Neural cell (in vitro differentiated cells): ENCODE measurements at regions not wholly inside any gene's neighbourhood (a gene's known extent, or its start where the extent isn't known, plus 50 kb on each side); places are given as distances from the start of the nearest gene placed in this dataset.

ENCODE experiments used
- H2AFZ ChIP-seq: fragments of 200-600, 300-800 bp; sonication (generic), shearing (Covaris generic); 2 replicates; pipeline ENCODE4 v1.6.0; 2014; ENCODE audit warnings: low read depth, mild to moderate bottlenecking, antibody characterized with exemption, low read length, moderate library complexity
- H3F3A ChIP-seq: fragments of 200-600 bp; shearing (Covaris generic); 2 replicates; pipeline ENCODE4 v1.6.1; 2016; ENCODE audit warnings: mild to moderate bottlenecking, moderate library complexity, mixed read lengths, antibody characterized with exemption, low read length; ENCODE audit not compliant: insufficient read depth, poor library complexity, severe bottlenecking
- H3K27ac ChIP-seq: fragments of 200-600, 300-800 bp; sonication (generic), shearing (Covaris generic); 2 replicates; pipeline ENCODE4 v1.5.1; 2014; ENCODE audit warnings: mild to moderate bottlenecking, low read length, moderate library complexity
- H3K27me3 ChIP-seq: fragments of 300-800, 200-600 bp; sonication (generic), shearing (Covaris generic); 2 replicates; pipeline ENCODE4 v1.6.0; 2014; ENCODE audit warnings: mild to moderate bottlenecking, low read depth, low read length, moderate library complexity; ENCODE audit not compliant: insufficient read depth
- H3K36me3 ChIP-seq: fragments of 300-800, 200-600 bp; sonication (generic), shearing (Covaris generic); 2 replicates; pipeline ENCODE4 v1.5.1; 2014; ENCODE audit warnings: mild to moderate bottlenecking, antibody characterized with exemption, low read length, moderate library complexity; ENCODE audit not compliant: insufficient read depth
- H3K4me2 ChIP-seq: fragments of 300-800, 200-600 bp; sonication (generic), shearing (Covaris generic); 2 replicates; pipeline ENCODE4 v1.6.0; 2014; ENCODE audit warnings: mild to moderate bottlenecking, low read length
- H3K4me3 ChIP-seq: fragments of 300-800, 200-600 bp; sonication (generic), shearing (Covaris generic); 2 replicates; pipeline ENCODE4 v1.5.1; 2014; ENCODE audit warnings: mild to moderate bottlenecking, low read length, moderate library complexity
- H3K79me2 ChIP-seq: fragments of 200-600 bp; shearing (Covaris generic); replicated peaks from 2 replicates; pipeline ENCODE4 v1.6.0; 2014; ENCODE audit warnings: mild to moderate bottlenecking, low read length, moderate library complexity; ENCODE audit not compliant: insufficient read depth
- H3K9ac ChIP-seq: fragments of 300-800, 200-600 bp; sonication (generic), shearing (Covaris generic); 2 replicates; pipeline ENCODE4 v1.6.1; 2016; ENCODE audit warnings: mild to moderate bottlenecking, low read length, mixed read lengths
- H3K9me2 ChIP-seq: fragments of 200-600 bp; shearing (Covaris generic); 2 replicates; pipeline ENCODE4 v1.6.1; 2016; ENCODE audit warnings: mild to moderate bottlenecking, low read length, mixed read lengths; ENCODE audit not compliant: insufficient read depth
- H3K9me3 ChIP-seq: fragments of 200-600, 300-800 bp; sonication (generic), shearing (Covaris generic); 2 replicates; pipeline ENCODE4 v1.6.1; 2016; ENCODE audit warnings: mild to moderate bottlenecking, mixed run types, low read length, moderate library complexity, mixed read lengths
- H4K20me1 ChIP-seq: fragments of 200-600 bp; shearing (Covaris generic); 2 replicates; pipeline ENCODE4 v1.6.1; 2016; ENCODE audit warnings: mild to moderate bottlenecking, mixed run types; ENCODE audit not compliant: insufficient read depth
- CTCF ChIP-seq: fragments of 450-650 bp; IDR thresholded peaks from 2 replicates; pipeline ENCODE4 v1.5.1; 2014; ENCODE audit warnings: antibody characterized with exemption, mild to moderate bottlenecking, moderate library complexity; ENCODE audit not compliant: poor library complexity, severe bottlenecking
- EP300 ChIP-seq: fragments of 450-650 bp; conservative IDR thresholded peaks from 2 replicates; pipeline ENCODE4 v1.6.1; 2014; ENCODE audit warnings: antibody characterized with exemption, mild to moderate bottlenecking, moderate library complexity; ENCODE audit not compliant: poor library complexity, severe bottlenecking
- EZH2 ChIP-seq: fragments of 200-600, 300-800 bp; shearing (Covaris generic), sonication (generic); IDR thresholded peaks from 2 replicates; pipeline ENCODE4 v1.6.1; 2014; ENCODE audit warnings: antibody characterized with exemption, low read length, borderline replicate concordance, mild to moderate bottlenecking; ENCODE audit not compliant: insufficient read depth, poor library complexity, severe bottlenecking
- MXI1 ChIP-seq: fragments of 450-650 bp; conservative IDR thresholded peaks from 2 replicates; pipeline ENCODE4 v1.6.1; 2014; ENCODE audit warnings: antibody characterized with exemption, mild to moderate bottlenecking; ENCODE audit not compliant: poor library complexity, severe bottlenecking
- POLR2AphosphoS5 ChIP-seq: IDR thresholded peaks from 2 replicates; pipeline ENCODE4 v1.6.1; 2012
- RAD21 ChIP-seq: fragments of 450-650 bp; conservative IDR thresholded peaks from 2 replicates; pipeline ENCODE4 v1.6.1; 2014; ENCODE audit warnings: antibody characterized with exemption, mild to moderate bottlenecking, moderate library complexity
- SMC3 ChIP-seq: fragments of 450-650 bp; conservative IDR thresholded peaks from 2 replicates; pipeline ENCODE4 v1.6.1; 2014; ENCODE audit warnings: antibody characterized with exemption, mild to moderate bottlenecking, moderate library complexity; ENCODE audit not compliant: poor library complexity
- TAF1 ChIP-seq: IDR thresholded peaks from 2 replicates; pipeline ENCODE4 v1.6.1; 2012; ENCODE audit warnings: low read depth
- TF ChIP-seq, protein P1 (sequence below): IDR thresholded peaks from 2 replicates; pipeline ENCODE4 v1.6.1; 2012; ENCODE audit warnings: borderline replicate concordance

- Histone ChIP-seq H3K36me3 (no peaks in the 10 kb centered on the region), H3K9me3 (no peaks in the 10 kb centered on the region), H3F3A (no peaks in the 10 kb centered on the region), H4K20me1 (no peaks in the 10 kb centered on the region), H3K4me3 (no peak overlapping the region), H3K4me2 (no peak overlapping the region), H3K79me2 (no peaks in the 10 kb centered on the region), H3K27me3 (no peaks in the 10 kb centered on the region), H2AFZ (no peak overlapping the region), H3K9ac (no peak overlapping the region), H3K27ac (no peak overlapping the region), H3K9me2 (no peaks in the 10 kb centered on the region)
- TF ChIP-seq MXI1 (no peak), EP300 (no peak), POLR2AphosphoS5 (no peak), EZH2 (no peak), TAF1 (no peak), CTCF (no peak), RAD21 (no peak), SMC3 (no peak)
- TF ChIP-seq, protein P1, sequence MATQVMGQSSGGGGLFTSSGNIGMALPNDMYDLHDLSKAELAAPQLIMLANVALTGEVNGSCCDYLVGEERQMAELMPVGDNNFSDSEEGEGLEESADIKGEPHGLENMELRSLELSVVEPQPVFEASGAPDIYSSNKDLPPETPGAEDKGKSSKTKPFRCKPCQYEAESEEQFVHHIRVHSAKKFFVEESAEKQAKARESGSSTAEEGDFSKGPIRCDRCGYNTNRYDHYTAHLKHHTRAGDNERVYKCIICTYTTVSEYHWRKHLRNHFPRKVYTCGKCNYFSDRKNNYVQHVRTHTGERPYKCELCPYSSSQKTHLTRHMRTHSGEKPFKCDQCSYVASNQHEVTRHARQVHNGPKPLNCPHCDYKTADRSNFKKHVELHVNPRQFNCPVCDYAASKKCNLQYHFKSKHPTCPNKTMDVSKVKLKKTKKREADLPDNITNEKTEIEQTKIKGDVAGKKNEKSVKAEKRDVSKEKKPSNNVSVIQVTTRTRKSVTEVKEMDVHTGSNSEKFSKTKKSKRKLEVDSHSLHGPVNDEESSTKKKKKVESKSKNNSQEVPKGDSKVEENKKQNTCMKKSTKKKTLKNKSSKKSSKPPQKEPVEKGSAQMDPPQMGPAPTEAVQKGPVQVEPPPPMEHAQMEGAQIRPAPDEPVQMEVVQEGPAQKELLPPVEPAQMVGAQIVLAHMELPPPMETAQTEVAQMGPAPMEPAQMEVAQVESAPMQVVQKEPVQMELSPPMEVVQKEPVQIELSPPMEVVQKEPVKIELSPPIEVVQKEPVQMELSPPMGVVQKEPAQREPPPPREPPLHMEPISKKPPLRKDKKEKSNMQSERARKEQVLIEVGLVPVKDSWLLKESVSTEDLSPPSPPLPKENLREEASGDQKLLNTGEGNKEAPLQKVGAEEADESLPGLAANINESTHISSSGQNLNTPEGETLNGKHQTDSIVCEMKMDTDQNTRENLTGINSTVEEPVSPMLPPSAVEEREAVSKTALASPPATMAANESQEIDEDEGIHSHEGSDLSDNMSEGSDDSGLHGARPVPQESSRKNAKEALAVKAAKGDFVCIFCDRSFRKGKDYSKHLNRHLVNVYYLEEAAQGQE, result no peak
Observed at GRCh38 chr3:182036382-182036781, 324.7 kb downstream of the SOX2 start.

- Histone ChIP-seq H3K27me3 (no peaks in the 10 kb centered on the region), H3K9me3 (no peaks in the 10 kb centered on the region), H3K9ac (no peak overlapping the region), H3K4me2 (no peak overlapping the region), H3K9me2 (no peaks in the 10 kb centered on the region), H2AFZ (no peak overlapping the region), H4K20me1 (no peaks in the 10 kb centered on the region), H3F3A (no peaks in the 10 kb centered on the region), H3K79me2 (no peaks in the 10 kb centered on the region), H3K36me3 (no peaks in the 10 kb centered on the region), H3K4me3 (no peak overlapping the region), H3K27ac (no peak overlapping the region)
- no peak for TF ChIP-seq EP300
- TF ChIP-seq, protein P1, result no peak
- TF ChIP-seq RAD21, result no peak
Observed at GRCh38 chr3:182041668-182042291, 330.1 kb downstream of the SOX2 start.
